Endothelial cell of umbilical vein (primary cell): ENCODE measurements at regions not wholly inside any gene's neighbourhood (a gene's known extent, or its start where the extent isn't known, plus 50 kb on each side); places are given as distances from the start of the nearest gene placed in this dataset.

Experiments
- BruUV-seq: library from RNA; stranded (reverse); fragments of 400-500 nt; replicated peaks from 2 replicates; lab custom pipeline; 2021; lab: Mats Ljungman, UMichigan
- CTCF ChIA-PET: fragments of 300-600, 350-600 bp; sonication (Branson Sonifier 250); formaldehyde crosslinking; loops from one replicate; lab custom pipeline; 2021; ENCODE audit warnings: antibody characterized with exemption, inconsistent platforms; lab: Charles Lee
- POLR2A ChIA-PET: fragments of 300-600, 350-600 bp; sonication (Branson Sonifier 250); formaldehyde crosslinking; loops from one replicate; lab custom pipeline; 2021; ENCODE audit warnings: antibody characterized with exemption, inconsistent platforms; lab: Charles Lee
- DNase-seq: peaks from one replicate; pipeline ENCODE4 v3.0.0-alpha.2; 2011; ENCODE audit warnings: low read depth, low spot score
- FAIRE-seq: peaks from 2 replicates; lab custom pipeline; 2011; peaks lifted over from hg19 to GRCh38; lab: Jason Lieb, UNC
- H2AFZ ChIP-seq: 2 replicates; pipeline ENCODE4 v1.6.0; 2012; ENCODE audit warnings: low read depth, low read length, control low read depth, inconsistent platforms
- H3K27ac ChIP-seq: 2 replicates; pipeline ENCODE4 v1.5.1; 2011; ENCODE audit warnings: low read depth, mild to moderate bottlenecking, control low read depth, low read length, moderate library complexity; ENCODE audit not compliant: insufficient read depth
- H3K27me3 ChIP-seq, 2 experiments: 2 replicates each; pipeline versions ENCODE4 v1.6.0 to v1.6.1; 2011; ENCODE audit warnings: low read length in 2 of 2, mixed read lengths in 1 of 2; ENCODE audit not compliant: control insufficient read depth in 2 of 2, insufficient read depth in 2 of 2
- H3K36me3 ChIP-seq, 2 experiments: 2 replicates in 1 of 2; 3 replicates in 1 of 2; pipeline ENCODE4 v1.5.1; 2011; ENCODE audit warnings: low read length in 2 of 2, mild to moderate bottlenecking in 1 of 2, moderate library complexity in 1 of 2; ENCODE audit not compliant: control insufficient read depth in 2 of 2, insufficient read depth in 2 of 2; ENCODE audit errors: extremely low read depth in 1 of 2
- H3K4me1 ChIP-seq: 3 replicates; pipeline ENCODE4 v1.5.1; 2011; ENCODE audit warnings: mild to moderate bottlenecking, low read length; ENCODE audit not compliant: control insufficient read depth, insufficient read depth; ENCODE audit errors: extremely low read depth
- H3K4me2 ChIP-seq: 2 replicates; pipeline ENCODE4 v1.6.1; 2011; ENCODE audit warnings: low read length, control low read depth, mixed read lengths; ENCODE audit not compliant: insufficient read depth
- H3K4me3 ChIP-seq, 3 experiments: fragments of 200-600 bp in 1 of 3; sonication (generic), shearing (Covaris generic) in 1 of 3; replicated peaks in 1 of 3; 2 replicates each; pipeline ENCODE4 v1.5.1; 2011 to 2016; ENCODE audit warnings: control low read depth in 3 of 3, low read length in 3 of 3, mild to moderate bottlenecking in 2 of 3, inconsistent platforms in 1 of 3, low read depth in 1 of 3, moderate library complexity in 1 of 3; ENCODE audit not compliant: insufficient read depth in 1 of 3
- H3K79me2 ChIP-seq: 2 replicates; pipeline ENCODE4 v1.6.0; 2012; ENCODE audit warnings: low read length, inconsistent platforms; ENCODE audit not compliant: control insufficient read depth, insufficient read depth
- H3K9ac ChIP-seq: replicated peaks from 2 replicates; pipeline ENCODE3; 2011; ENCODE audit warnings: low read length, control low read depth; ENCODE audit not compliant: insufficient read depth; ENCODE audit errors: extremely low read depth
- H3K9me1 ChIP-seq: replicated peaks from 3 replicates; pipeline ENCODE4 v1.6.0; 2011; ENCODE audit warnings: mild to moderate bottlenecking, low read length; ENCODE audit not compliant: control insufficient read depth, insufficient read depth; ENCODE audit errors: extremely low read depth
- H3K9me3 ChIP-seq: replicated peaks from 2 replicates; pipeline ENCODE4 v1.5.1; 2012; ENCODE audit warnings: low read length, inconsistent platforms; ENCODE audit not compliant: control insufficient read depth, insufficient read depth
- H4K20me1 ChIP-seq: replicated peaks from 2 replicates; pipeline ENCODE3; 2011; ENCODE audit warnings: mild to moderate bottlenecking, low read length; ENCODE audit not compliant: control insufficient read depth, insufficient read depth; ENCODE audit errors: extremely low read depth
- CTCF ChIP-seq, 2 donors: IDR thresholded peaks; 1 replicate in 1 of 2; 2 replicates in 1 of 2; pipeline ENCODE4 v1.5.1; 2011; ENCODE audit warnings: low read length in 2 of 2, mild to moderate bottlenecking in 2 of 2, moderate library complexity in 2 of 2, control low read depth in 1 of 2, inconsistent platforms in 1 of 2, low read depth in 1 of 2; ENCODE audit not compliant: insufficient read depth in 1 of 2; ENCODE audit errors: extremely low read depth in 1 of 2
- EZH2 ChIP-seq: IDR thresholded peaks from 2 replicates; pipeline ENCODE4 v1.6.1; 2012; ENCODE audit warnings: borderline replicate concordance, low read depth, mild to moderate bottlenecking, moderate library complexity, low read length, inconsistent platforms; ENCODE audit not compliant: severe bottlenecking
- FOS ChIP-seq: IDR thresholded peaks from 2 replicates; pipeline ENCODE4 v1.6.1; 2011; ENCODE audit warnings: mild to moderate bottlenecking, low read length, moderate library complexity, borderline replicate concordance; ENCODE audit not compliant: insufficient read depth
- GATA2 ChIP-seq: IDR thresholded peaks from 2 replicates; pipeline ENCODE4 v1.7.0; 2011; ENCODE audit warnings: low read depth, mild to moderate bottlenecking, moderate library complexity, mixed read lengths, low read length; ENCODE audit not compliant: insufficient read length, insufficient read depth
- JUN ChIP-seq: IDR thresholded peaks from 2 replicates; pipeline ENCODE4 v1.6.1; 2011; ENCODE audit warnings: borderline replicate concordance, low read depth; ENCODE audit not compliant: insufficient read length, insufficient read depth
- MAX ChIP-seq: IDR thresholded peaks from 2 replicates; pipeline ENCODE4 v1.6.1; 2011; ENCODE audit not compliant: insufficient read depth, insufficient read length
- MYC ChIP-seq: IDR thresholded peaks from one replicate; pipeline ENCODE4 v1.6.1; 2011; ENCODE audit warnings: mild to moderate bottlenecking, low read depth, low read length
- POLR2A ChIP-seq: IDR thresholded peaks from 2 replicates; pipeline ENCODE4 v1.6.1; 2012; ENCODE audit warnings: low read depth, mild to moderate bottlenecking, control low read depth, low read length
- POLR2AphosphoS5 ChIP-seq: IDR thresholded peaks from 2 replicates; pipeline ENCODE4 v1.6.1; 2012; ENCODE audit warnings: low read depth, mild to moderate bottlenecking, control low read depth, low read length, moderate library complexity; ENCODE audit not compliant: insufficient read depth
- dilution Hi-C: fragments of 300-500 bp; cut with MboI; formaldehyde crosslinking; loops from one replicate; pipeline ENCODE4 v1.15.0; 2019; ENCODE audit warnings: low sequenced_read_pairs; ENCODE audit not compliant: extremely low pct_ligation_motif_present
- intact Hi-C: fragments of 100-400 bp; cut with micrococcal nuclease; formaldehyde crosslinking; loops from one replicate; pipeline ENCODE4 v1.10.0; 2022

GRCh38 chr9:24624481-24624880 is 78.8 kb upstream of the IZUMO3 start:
- no TSS peak for BruUV-seq
- H3K4me1 ChIP-seq = no peaks in the 10 kb centered on the region
- H3K36me3 ChIP-seq = no peaks in the 10 kb centered on the region
- no peaks in the 10 kb centered on the region for H4K20me1 ChIP-seq
- H2AFZ ChIP-seq = no peak overlapping the region
- H3K27me3 ChIP-seq = no peaks in the 10 kb centered on the region
- no peak overlapping the region for H3K27ac ChIP-seq
- H3K9me1 ChIP-seq = no peaks in the 10 kb centered on the region
- H3K9ac ChIP-seq = no peak overlapping the region
- H3K4me3 ChIP-seq = no peak overlapping the region
- no peak overlapping the region for H3K4me2 ChIP-seq
- intact Hi-C loops = no loop called here
- ChIA-PET CTCF (no interaction called here), POLR2A (no interaction called here)
- FAIRE-seq (no peak), DNase-seq (no peak)
- H3K79me2 ChIP-seq = no peaks in the 10 kb centered on the region
- dilution Hi-C loops = no loop called here
- no peak for TF ChIP-seq CTCF (IDR thresholded peaks at IDR 0.05; ENCODE audit: extremely low read depth in 1 of 2, insufficient read depth in 1 of 2, low read depth in 1 of 2, low read length in 2 of 2)
- TF ChIP-seq JUN = no peak
- TF ChIP-seq GATA2 = no peak
- no peak for TF ChIP-seq EZH2
- no peak for TF ChIP-seq MAX
- TF ChIP-seq POLR2A = no peak
- no peak for TF ChIP-seq POLR2AphosphoS5
- TF ChIP-seq MYC = no peak
- no peak for TF ChIP-seq FOS
- peaks cover 1% of the 10 kb centered on the region for H3K9me3 ChIP-seq
